GM18868 (cell line): ENCODE measurements at regions not wholly inside any gene's neighbourhood (a gene's known extent, or its start where the extent isn't known, plus 50 kb on each side); places are given as distances from the start of the nearest gene placed in this dataset.
"Not testable (repeated sequence)": the region's sequence is repeated elsewhere in the genome, so short reads cannot be mapped to it uniquely, and the experiment has no call there.

ENCODE experiments used
- ATAC-seq: cut with Tn5 transposase; IDR thresholded peaks from one replicate; pipeline ENCODE4 v1.9.1; 2021; ENCODE audit warnings: mild to moderate bottlenecking, moderate library complexity; ENCODE audit not compliant: unreplicated experiment

- ATAC-seq, result no peak
These were observed 436.2 kb downstream of the BRD1 start for GRCh38 chr22:49391436-49391835.

- ATAC-seq, result no peak
These were observed 436.7 kb downstream of the BRD1 start for GRCh38 chr22:49390954-49391353.

- not testable (repeated sequence) for ATAC-seq
These were observed 443.8 kb downstream of the BRD1 start for GRCh38 chr22:49383909-49384308.

GRCh38 chr22:49382451-49382735 lies 445.3 kb downstream of the BRD1 start:
- ATAC-seq, result no peak

DNA sequence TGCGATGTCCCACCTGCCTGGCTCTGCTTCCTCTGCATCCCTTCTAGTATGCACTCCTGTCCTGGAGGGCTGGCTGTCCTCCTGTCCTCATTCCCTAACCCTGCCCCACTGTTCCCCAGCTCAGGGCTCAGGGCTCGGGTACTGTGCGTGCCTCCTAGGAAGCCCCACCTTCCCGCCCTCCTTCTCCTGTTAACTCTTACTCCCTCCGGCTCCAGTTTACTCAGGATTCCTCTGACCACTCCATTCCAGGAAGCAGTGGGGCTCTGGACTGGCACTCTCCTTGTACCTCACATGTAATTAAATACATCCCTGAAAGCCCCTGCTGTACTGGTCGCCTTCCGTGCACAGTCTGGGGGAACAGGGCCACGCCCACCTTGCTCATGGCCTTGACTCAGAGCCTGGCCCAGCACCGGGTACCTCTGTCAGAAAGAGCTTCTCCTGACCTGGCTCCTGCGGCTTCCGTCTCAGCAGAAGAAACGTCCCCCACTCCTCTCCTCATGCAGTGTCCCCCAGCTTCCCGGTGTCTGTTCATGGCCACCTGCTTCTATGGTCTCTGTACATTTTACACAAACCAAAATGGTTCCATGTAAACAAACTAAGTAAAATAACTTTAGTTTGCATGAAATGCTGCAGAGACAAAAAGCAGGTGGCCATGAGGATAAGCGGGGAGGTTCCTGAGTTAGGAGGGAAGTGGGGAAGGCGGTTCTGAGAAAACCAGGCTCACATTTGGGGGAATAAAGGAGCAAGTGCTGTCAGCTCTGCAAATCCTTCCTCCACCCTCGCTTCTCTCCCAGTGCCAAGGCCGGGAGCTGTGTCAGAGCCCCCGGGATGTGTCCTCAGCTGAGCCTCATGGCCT lies 445.9 kb downstream of the BRD1 start:
- no peak for ATAC-seq

- ATAC-seq, result no peak
These were observed 446.9 kb downstream of the BRD1 start for GRCh38 chr22:49380828-49381114.

GRCh38 chr22:49380095-49380827 lies 447.4 kb downstream of the BRD1 start:
- no peak for ATAC-seq

GRCh38 chr22:49377306-49377705 lies 450.4 kb downstream of the BRD1 start:
- no peak for ATAC-seq

DNA sequence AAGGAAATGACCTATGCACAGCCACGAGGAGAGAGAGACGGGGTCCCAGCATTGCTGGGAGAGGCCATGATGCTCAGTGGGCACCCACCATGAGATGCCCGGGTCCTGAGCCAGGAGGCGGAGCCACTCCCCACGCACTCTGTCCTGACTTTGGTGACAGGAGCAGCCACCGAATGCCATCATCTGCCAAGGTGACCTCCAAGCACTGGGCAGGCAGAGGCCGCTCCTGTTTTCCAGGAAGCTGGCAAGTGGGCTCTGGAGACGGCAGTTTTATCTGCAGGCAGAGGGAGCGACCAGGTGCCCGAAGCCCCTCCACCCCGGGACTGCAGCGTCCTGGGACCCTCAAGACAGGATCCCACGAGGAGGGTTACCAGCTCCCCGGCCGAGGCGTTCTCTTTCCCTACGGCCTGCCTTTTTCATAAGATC lies 453.9 kb downstream of the BRD1 start:
- no peak for ATAC-seq

DNA sequence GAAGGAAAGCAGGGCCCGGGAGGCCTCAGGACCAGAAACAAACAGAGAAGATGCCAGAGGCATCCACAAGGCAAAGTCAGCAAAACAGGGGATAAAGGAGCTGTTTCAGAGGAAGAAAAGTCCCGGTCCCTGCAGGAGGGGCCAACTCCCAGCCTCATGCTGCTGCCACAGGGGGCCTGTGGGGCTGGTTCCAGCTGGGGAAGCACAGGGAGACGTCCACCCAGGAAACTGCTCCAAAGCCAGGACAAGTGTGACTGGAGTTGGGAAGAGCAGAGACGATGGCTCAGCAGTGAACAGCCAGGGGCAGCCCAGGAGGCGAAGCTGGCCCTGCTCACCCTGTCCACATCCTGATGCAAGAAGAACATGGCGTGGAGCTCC lies 454.4 kb downstream of the BRD1 start:
- ATAC-seq, result no peak

- ATAC-seq, result no peak
These were observed 455.0 kb downstream of the BRD1 start for GRCh38 chr22:49372530-49373288.

DNA sequence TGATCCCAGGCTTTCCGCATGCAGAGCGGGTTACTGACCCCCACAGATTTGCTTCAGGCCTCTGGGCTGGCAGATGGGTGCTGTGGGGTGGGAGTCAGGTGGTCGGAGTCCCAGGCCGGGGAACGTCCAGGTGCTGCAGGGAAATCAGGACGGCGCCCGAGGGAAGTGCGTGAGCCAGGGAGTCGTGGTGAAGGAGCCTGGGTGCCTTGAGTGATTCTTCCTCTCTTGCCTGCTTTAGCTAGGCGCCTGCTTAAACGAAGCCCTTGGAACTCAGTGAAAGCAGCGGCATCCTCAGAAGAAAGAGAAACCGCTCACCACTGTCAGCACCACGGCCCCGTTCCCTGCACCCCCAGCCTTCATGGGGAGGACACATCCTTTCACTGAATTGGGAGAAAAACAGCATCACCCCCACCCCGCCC lies 455.6 kb downstream of the BRD1 start:
- ATAC-seq, result no peak

GRCh38 chr22:49371325-49372110 lies 456.2 kb downstream of the BRD1 start:
- no peak for ATAC-seq

GRCh38 chr22:49370627-49371301 lies 456.9 kb downstream of the BRD1 start:
- ATAC-seq, result no peak

DNA sequence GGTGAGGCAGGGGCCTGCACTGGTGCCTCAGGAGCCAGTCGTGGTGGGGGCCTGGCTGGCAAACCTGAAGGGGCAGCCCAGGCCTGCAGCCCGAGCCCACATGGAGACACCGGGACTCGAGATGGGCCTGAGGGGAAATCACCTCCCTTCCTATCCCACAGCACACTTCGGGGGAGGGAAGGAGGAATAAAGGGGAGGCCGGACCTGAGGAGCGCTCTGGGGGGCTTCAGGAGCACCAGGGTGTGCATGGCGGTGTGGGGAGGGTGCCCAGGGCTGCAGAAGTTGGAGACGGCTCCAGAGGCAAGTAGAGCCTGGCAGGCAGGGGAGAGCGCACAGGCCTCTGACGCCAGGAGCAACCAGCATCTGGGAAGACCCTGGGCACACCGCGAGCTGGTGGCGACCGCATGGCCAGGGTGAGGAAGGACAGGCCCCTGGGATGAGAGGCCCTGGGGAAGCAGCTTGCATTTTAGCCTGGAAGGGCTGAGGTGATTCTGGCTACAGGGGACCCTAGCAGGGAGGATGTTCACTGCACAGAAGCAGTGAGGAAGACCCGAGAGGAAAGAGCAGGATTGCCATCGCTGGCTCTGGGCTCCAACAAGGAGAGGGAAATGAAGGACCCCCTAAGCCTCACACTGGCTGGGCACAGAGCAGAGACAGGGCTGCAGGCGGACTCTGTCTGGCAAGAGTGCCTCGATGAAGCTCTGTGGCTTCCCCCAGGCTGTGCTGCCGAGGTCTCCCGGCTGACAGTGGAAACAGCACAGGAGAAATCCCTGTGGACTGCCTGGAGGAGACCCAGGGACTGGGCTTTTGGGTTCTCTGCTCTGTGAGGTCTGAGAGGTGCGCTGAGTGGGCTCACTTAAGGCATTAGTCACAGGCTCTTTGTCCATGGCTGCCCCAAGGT lies 457.7 kb downstream of the BRD1 start:
- no peak for ATAC-seq

DNA sequence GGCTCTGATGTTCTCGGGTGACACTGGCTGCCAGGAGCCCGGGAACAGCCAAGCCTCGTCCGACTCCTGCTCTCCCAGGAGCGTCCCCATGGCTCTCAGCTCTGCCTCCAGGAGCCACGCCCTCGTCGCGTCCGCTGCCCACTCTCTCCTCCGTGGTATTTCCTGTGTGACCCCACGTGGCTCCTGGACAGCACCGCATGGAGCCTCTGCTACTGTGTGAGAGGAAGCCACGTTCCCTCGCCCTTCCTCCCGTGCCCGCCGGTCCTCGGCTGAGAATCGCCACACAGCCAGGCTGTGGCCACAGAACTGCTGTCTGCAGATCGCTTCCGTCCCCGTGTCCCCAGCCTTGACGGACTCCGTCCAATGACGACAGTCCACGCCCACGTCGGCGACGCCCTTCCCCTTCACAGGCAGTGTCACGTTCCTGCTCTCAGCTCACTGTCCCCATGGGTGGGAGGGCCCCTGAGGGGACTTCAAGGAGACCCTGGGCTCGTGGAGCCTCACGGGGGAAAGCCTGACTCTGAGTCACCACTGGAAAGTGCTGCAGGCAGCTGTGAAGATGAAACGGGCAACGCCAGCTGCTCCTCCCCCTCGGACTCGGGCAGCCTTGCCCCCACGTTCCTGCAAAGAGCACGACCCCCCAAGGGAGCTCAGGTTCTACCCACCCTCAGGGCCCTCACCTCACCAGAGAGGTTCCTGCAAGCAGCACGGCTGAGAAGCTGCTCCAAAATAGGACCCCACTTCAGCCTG lies 458.5 kb downstream of the BRD1 start:
- no peak for ATAC-seq

- ATAC-seq, result no peak
These were observed 459.3 kb downstream of the BRD1 start for GRCh38 chr22:49368221-49368975.

DNA sequence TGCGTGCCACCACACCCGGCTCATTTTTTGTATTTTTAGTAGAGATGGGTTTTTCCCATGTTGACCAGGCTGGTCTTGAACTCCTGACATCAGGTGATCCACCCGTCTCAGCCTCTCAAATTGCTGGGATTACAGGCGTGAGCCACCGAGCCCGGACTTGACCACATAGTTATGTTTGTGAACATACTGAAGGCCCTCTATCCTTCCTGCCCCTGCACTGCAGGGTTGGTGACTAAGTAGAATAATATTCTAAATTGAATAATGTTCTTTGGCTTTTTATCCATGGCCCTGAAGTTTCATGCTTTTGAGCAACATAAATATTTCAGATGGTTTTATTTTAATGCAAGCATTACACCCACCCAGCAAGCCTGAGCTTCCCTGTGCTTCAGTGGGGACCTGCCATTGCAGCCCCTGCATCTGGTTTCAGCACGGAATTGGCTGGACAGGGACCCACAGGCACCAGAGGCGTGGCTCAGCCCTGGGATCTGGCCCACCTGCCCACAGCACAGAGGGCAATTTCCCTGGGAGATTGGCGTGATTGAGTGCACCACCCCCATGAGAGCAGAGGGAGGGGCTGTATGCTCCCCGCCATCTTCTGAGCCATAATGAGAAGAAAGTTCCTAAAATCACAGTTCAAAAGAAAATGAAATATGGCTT lies 460.5 kb downstream of the BRD1 start:
- no peak for ATAC-seq
